ENCODE measurements at regions not wholly inside any gene's neighbourhood (a gene's known extent, or its start where the extent isn't known, plus 50 kb on each side); places are given as distances from the start of the nearest gene placed in this dataset.

- ChIA-PET CTCF (ENCODE audit: unreplicated experiment) (interaction anchor here (0.6 kb wide), 1 partner anchor 293 kb away, joined by 4 read pairs; no protein-coding TSS in a partner anchor), POLR2A (interaction anchor here (0.6 kb wide), 1 partner anchor 530 kb away, joined by 3 read pairs; no protein-coding TSS in a partner anchor)
- Histone ChIP-seq H3K9me3 (ENCODE audit: low read length) (no peaks in the 10 kb centered on the region), H3K79me2 (ENCODE audit: insufficient read depth, low read depth, low read length) (no peaks in the 10 kb centered on the region), H3K4me1 (ENCODE audit: insufficient read depth, low read length, poor library complexity, severe bottlenecking) (no peaks in the 10 kb centered on the region), H3K36me3 (ENCODE audit: insufficient read depth, low read length) (no peaks in the 10 kb centered on the region), H3K4me3 (ENCODE audit: low read depth, low read length, poor library complexity, severe bottlenecking) (no peak overlapping the region), H3K27ac (ENCODE audit: low read depth, low read length, poor library complexity, severe bottlenecking) (no peak overlapping the region), H3K4me2 (ENCODE audit: low read length) (no peak overlapping the region), H3K9me2 (ENCODE audit: insufficient read depth, low read length) (no peaks in the 10 kb centered on the region), H4K20me1 (ENCODE audit: insufficient read depth, low read length) (no peaks in the 10 kb centered on the region), H2AFZ (ENCODE audit: low read length) (no peak overlapping the region)
- intact Hi-C loops (cut with micrococcal nuclease; ENCODE audit: unreplicated experiment): no loop called here
- no peak for DNase-seq (ENCODE audit: low spot score)
- TF ChIP-seq EZH2phosphoT487 (IDR thresholded peaks at IDR 0.05; ENCODE audit: borderline replicate concordance, low read depth, low read length) (no peak), CTCF (conservative IDR thresholded peaks at IDR 0.05; ENCODE audit: low read length) (no peak)
- BruUV-seq (replicated peaks): no TSS peak
Observed at GRCh38 chr15:62821384-62822131, 221.0 kb upstream of the TPM1 start.

- ChIA-PET POLR2A (no interaction called here), CTCF (ENCODE audit: unreplicated experiment) (no interaction called here)
Observed at GRCh38 chr15:62822228-62822627, 220.3 kb upstream of the TPM1 start.

More at GRCh38 chr15:62822228-62822627, 220.3 kb upstream of the TPM1 start:
- no peak overlapping the region for H3K4me3 ChIP-seq (ENCODE audit: low read depth, low read length, poor library complexity, severe bottlenecking)
- BruUV-seq (replicated peaks): no TSS peak
- intact Hi-C loops (cut with micrococcal nuclease; ENCODE audit: unreplicated experiment): no loop called here
- H3K36me3 ChIP-seq (ENCODE audit: insufficient read depth, low read length): no peaks in the 10 kb centered on the region
- H3K9me2 ChIP-seq (ENCODE audit: insufficient read depth, low read length): no peaks in the 10 kb centered on the region
- no peak for DNase-seq (ENCODE audit: low spot score)
- no peak overlapping the region for H3K27ac ChIP-seq (ENCODE audit: low read depth, low read length, poor library complexity, severe bottlenecking)
- no peak overlapping the region for H2AFZ ChIP-seq (ENCODE audit: low read length)
- H3K79me2 ChIP-seq (ENCODE audit: insufficient read depth, low read depth, low read length): no peaks in the 10 kb centered on the region
- TF ChIP-seq EZH2phosphoT487 (IDR thresholded peaks at IDR 0.05; ENCODE audit: borderline replicate concordance, low read depth, low read length) (no peak), CTCF (conservative IDR thresholded peaks at IDR 0.05; ENCODE audit: low read length) (no peak)
- no peaks in the 10 kb centered on the region for H3K4me1 ChIP-seq (ENCODE audit: insufficient read depth, low read length, poor library complexity, severe bottlenecking)
- no peaks in the 10 kb centered on the region for H3K9me3 ChIP-seq (ENCODE audit: low read length)
- H4K20me1 ChIP-seq (ENCODE audit: insufficient read depth, low read length): no peaks in the 10 kb centered on the region
- no peak overlapping the region for H3K4me2 ChIP-seq (ENCODE audit: low read length)
